GM21576 (cell line): ENCODE measurements at regions not wholly inside any gene's neighbourhood (a gene's known extent, or its start where the extent isn't known, plus 50 kb on each side); places are given as distances from the start of the nearest gene placed in this dataset.

Experiments used
- ATAC-seq: cut with Tn5 transposase; IDR thresholded peaks from one replicate; pipeline ENCODE4 v1.9.1; 2021; ENCODE audit warnings: mild to moderate bottlenecking, moderate library complexity; ENCODE audit not compliant: unreplicated experiment

DNA sequence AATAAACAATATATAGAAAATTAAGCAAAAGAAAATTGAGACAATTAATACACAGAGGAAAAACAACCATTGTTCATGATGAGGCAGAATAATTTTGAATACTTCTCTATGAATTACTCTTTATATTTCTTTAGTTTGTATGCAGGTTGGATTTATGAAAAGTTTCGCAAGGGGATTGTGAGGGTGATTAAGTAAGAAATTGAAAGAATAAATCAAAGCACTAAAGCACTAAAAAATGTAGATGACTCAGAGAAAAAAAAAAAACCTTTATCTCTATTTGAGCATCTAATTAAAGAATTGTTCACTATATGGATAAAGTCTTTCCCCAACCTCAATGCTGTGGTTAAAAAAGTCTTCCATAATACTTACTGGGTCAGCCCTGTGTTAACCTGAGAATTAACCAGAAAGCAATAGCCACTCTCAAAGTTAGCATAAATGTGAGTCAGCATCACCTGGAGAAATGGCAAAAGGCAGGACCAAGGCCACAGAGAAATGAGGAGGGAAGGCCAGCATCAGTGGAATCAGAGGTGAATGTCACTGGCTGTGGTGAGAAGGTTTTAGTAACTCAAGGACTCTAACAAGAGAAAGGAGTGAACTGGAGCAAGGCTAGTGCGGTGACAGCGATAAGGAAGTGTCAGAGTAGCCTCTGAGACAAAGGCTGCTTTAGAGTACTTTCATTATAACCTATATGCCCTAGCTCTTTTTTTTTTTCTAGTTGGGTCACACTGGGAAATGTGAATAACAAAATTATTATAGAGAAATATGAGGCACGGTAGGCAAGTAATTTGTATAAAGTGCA lies 310.4 kb downstream of the KCNC2 start:
- ATAC-seq, result no peak

- no peak for ATAC-seq
Measured at GRCh38 chr12:74900232-74900631, 309.4 kb downstream of the KCNC2 start.

GRCh38 chr12:74903522-74903921 lies 306.1 kb downstream of the KCNC2 start:
- no peak for ATAC-seq

- ATAC-seq, result no peak
Measured at GRCh38 chr12:74906224-74906623, 303.4 kb downstream of the KCNC2 start.

GRCh38 chr12:74910831-74911230 lies 298.8 kb downstream of the KCNC2 start:
- no peak for ATAC-seq

GRCh38 chr12:74914378-74914777 lies 295.3 kb downstream of the KCNC2 start:
- no peak for ATAC-seq

- ATAC-seq, result no peak
Measured at GRCh38 chr12:74915718-74916117, 293.9 kb downstream of the KCNC2 start.

GRCh38 chr12:74917743-74918142 lies 291.9 kb downstream of the KCNC2 start:
- no peak for ATAC-seq

GRCh38 chr12:74918291-74918690 lies 291.3 kb downstream of the KCNC2 start:
- ATAC-seq, result no peak

- no peak for ATAC-seq
Measured at GRCh38 chr12:74922117-74922516, 287.5 kb downstream of the KCNC2 start.

- no peak for ATAC-seq
Measured at GRCh38 chr12:74922642-74923041, 287.0 kb downstream of the KCNC2 start.

DNA sequence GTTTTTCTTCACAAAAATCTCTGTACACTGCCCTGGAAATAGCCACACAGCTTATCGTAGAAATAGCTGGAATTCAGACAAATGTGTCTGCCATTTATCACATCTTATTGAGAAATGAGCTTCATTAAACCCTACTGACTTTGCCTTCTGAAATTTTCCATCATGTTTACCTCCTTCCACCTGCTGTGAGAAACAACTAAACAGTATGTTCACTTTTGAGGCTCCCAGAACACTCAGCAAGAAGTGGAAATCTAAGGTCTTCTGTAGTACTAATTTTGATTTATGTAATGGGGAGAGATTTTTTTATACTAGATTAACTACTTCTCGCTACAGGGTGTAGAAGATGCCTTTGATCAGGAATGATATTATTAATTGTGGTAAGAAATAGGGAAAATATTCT lies 268.0 kb downstream of the KCNC2 start:
- no peak for ATAC-seq

- no peak for ATAC-seq
Measured at GRCh38 chr12:74945771-74946198, 263.9 kb downstream of the KCNC2 start.

DNA sequence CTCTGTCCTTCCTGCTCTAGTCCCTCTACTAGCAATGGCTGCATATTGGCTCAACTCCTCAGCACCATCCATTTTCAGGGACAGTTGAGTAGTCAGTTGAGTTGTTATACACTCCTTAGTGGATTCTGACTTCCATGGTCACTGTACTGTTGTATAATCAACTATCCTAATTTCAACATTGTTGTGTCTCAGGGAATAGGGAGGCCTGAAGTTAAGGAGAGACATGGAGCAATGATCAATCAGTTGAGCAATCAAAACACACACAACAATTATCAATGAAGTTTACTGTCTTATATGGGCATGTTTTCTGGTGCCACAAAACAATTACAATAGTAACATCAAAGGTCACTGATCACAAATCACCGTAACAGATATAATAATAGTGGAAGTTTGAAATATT lies 255.9 kb downstream of the KCNC2 start:
- ATAC-seq, result no peak

GRCh38 chr12:74957231-74957630 lies 252.4 kb downstream of the KCNC2 start:
- no peak for ATAC-seq

DNA sequence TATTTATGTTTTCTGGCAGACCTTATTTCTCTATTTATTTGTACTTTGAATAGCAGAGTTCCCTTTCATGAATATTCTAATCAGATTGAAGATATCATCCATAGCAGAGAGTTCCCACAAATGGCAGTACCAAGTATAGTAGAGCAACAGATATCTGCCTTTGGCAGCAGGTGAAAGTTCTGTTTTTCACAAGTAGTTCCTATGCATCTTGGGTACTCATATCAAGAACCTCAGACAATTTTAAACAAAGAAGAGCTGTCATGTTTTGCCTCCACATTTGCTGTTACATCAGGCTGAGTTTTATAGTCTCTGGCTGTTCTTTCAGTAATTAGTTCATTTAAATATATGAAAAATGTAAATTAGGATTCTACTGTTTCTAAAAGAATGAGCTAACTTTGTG lies 252.0 kb downstream of the KCNC2 start:
- no peak for ATAC-seq

DNA sequence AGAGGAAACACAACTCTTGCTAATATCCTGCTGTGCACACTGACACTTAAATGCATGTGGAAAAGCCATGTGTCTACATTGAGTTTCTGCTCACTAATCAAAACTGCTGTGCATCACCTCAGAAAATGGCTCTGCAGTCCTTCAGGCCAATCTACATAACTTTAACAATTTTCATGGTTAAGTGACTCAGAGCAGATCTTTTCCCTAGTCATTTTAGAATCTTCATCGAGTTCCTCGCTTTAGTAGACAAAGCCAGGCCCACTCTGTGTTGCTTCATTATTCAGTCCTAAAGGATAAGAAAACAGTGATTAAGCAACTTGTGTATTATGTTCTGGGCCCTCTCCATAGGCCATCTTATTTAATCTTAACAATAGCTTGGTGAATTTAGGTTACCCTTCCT lies 250.0 kb downstream of the KCNC2 start:
- ATAC-seq, result no peak

GRCh38 chr12:74963304-74963703 lies 246.3 kb downstream of the KCNC2 start:
- no peak for ATAC-seq

- no peak for ATAC-seq
Measured at GRCh38 chr12:74963867-74964331, 245.7 kb downstream of the KCNC2 start.

- no peak for ATAC-seq
Measured at GRCh38 chr12:74964390-74964789, 245.2 kb downstream of the KCNC2 start.

GRCh38 chr12:74971201-74971600 lies 238.4 kb downstream of the KCNC2 start:
- no peak for ATAC-seq

DNA sequence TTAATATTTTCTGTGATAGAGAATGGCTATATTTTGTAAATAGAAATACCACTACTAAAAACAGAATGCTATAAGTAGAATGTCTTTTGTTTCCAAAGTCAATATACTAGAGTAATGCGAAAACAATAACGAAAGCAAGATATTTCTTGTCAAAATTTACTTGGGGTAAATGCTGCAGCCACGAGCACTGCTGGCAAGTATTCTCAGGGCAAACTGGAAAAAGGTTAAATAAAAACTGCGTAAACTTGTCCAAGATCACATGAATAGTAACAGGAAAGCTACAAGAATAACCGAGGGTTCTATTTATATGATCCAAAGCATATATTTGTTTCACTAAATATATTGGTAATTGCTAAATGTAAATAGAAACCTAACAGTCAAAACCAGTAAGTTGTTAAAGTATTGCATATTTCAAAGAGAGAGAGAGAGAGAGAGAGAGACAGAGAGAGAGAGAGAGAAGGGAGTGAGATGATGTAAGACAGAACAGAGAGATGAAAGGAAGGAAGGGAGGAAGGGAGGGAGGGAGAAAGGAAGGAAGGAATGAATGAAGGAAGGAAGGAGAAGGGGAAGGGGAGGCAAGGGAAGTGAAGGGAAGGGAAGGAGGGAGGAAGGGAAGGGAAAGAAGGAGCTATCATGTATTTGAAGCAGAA lies 231.7 kb downstream of the KCNC2 start:
- no peak for ATAC-seq
